Esophagus squamous epithelium (tissue), 5 donors: ENCODE measurements at regions not wholly inside any gene's neighbourhood (a gene's known extent, or its start where the extent isn't known, plus 50 kb on each side); places are given as distances from the start of the nearest gene placed in this dataset.

Experiments used
- DNase-seq: peaks from one replicate; lab custom pipeline; 2025; lab: John Stamatoyannopoulos, UW
- H3K27ac ChIP-seq, 4 donors: fragments of 200-600 bp; sonication (generic); one replicate each; pipeline ENCODE4 v1.5.1; 2016 to 2019; ENCODE audit warnings: mild to moderate bottlenecking in 1 of 4
- H3K27me3 ChIP-seq, 4 donors: fragments of 200-600 bp; sonication (generic); 1 replicate in 3 of 4; 2 replicates in 1 of 4; pipeline versions ENCODE4 v1.5.1 to v1.6.0; 2017 to 2021; ENCODE audit warnings: antibody characterized with exemption in 1 of 4
- H3K36me3 ChIP-seq, 3 donors: fragments of 200-600 bp; sonication (generic); one replicate each; pipeline ENCODE4 v1.5.1; 2016 to 2019
- H3K4me1 ChIP-seq, 3 donors: fragments of 200-600 bp; sonication (generic); one replicate each; pipeline ENCODE4 v1.5.1; 2017 to 2019
- H3K4me3 ChIP-seq, 4 donors: fragments of 200-600 bp; sonication (generic); 1 replicate in 3 of 4; 2 replicates in 1 of 4; pipeline ENCODE4 v1.5.1; 2016 to 2019; ENCODE audit warnings: mild to moderate bottlenecking in 2 of 4, moderate library complexity in 1 of 4
- H3K9me3 ChIP-seq, 3 donors: fragments of 200-600 bp; sonication (generic); one replicate each; pipeline ENCODE4 v1.5.1; 2016 to 2019
- CTCF ChIP-seq, 6 experiments: fragments of 450-650 bp in 4 of 6; fragments of 200-600 bp in 2 of 6; sonication (generic) in 2 of 6; IDR thresholded peaks; one replicate each; pipeline ENCODE4 v1.5.1; 2016 to 2019; ENCODE audit warnings: antibody characterized with exemption in 6 of 6, mild to moderate bottlenecking in 4 of 6, moderate library complexity in 4 of 6
- POLR2A ChIP-seq, 4 donors: fragments of 450-650 bp; IDR thresholded peaks; one replicate each; pipeline ENCODE4 v1.6.1; 2017; ENCODE audit warnings: antibody characterized with exemption in 4 of 4, mild to moderate bottlenecking in 4 of 4, moderate library complexity in 3 of 4
- WGBS, 2 donors: methylation state at CpG; one replicate each; pipeline ENCODE4 v1.1.5; 2018; 5-methylcytosine and 5-hydroxymethylcytosine counted together
- intact Hi-C: fragments of 100-400 bp; cut with DNase I; formaldehyde crosslinking; loops from one replicate; pipeline ENCODE4 v1.15.0; 2022
- donor health status: DM: yes; HTN: yes; CAD: no.

- Histone ChIP-seq H3K9me3 (no peaks in the 10 kb centered on the region), H3K4me1 (peaks cover 6 to 22% (median 8%) of the 10 kb centered on the region in 3 donors), H3K27ac (no peak overlapping the region), H3K4me3 (no peak overlapping the region), H3K27me3 (no peaks in the 10 kb centered on the region), H3K36me3 (no peaks in the 10 kb centered on the region)
- DNase-seq = no peak
- TF ChIP-seq CTCF (IDR thresholded peaks at IDR 0.05) (no peak), POLR2A (IDR thresholded peaks at IDR 0.05) (no peak)
- intact Hi-C loops = no loop called here
These were observed 301.3 kb downstream of the HRH4 start for GRCh38 chr18:24761765-24762164.

- Histone ChIP-seq H3K4me1 (peaks cover 6 to 22% (median 8%) of the 10 kb centered on the region in 3 donors), H3K36me3 (no peaks in the 10 kb centered on the region), H3K27me3 (no peaks in the 10 kb centered on the region), H3K9me3 (no peaks in the 10 kb centered on the region), H3K4me3 (no peak overlapping the region), H3K27ac (no peak overlapping the region)
- no peak for DNase-seq
- 7 to 10% methylated on average over 1 of the region's 1 CpG for WGBS, 2 donors
- intact Hi-C loops = no loop called here
- TF ChIP-seq CTCF (IDR thresholded peaks at IDR 0.05) (no peak), POLR2A (IDR thresholded peaks at IDR 0.05) (no peak)
These were observed 302.1 kb downstream of the HRH4 start for GRCh38 chr18:24762511-24762910.

GRCh38 chr18:24763765-24764513, 303.5 kb downstream of the HRH4 start:
- Histone ChIP-seq H3K4me3 (no peak overlapping the region), H3K36me3 (no peaks in the 10 kb centered on the region), H3K27me3 (no peaks in the 10 kb centered on the region), H3K9me3 (no peaks in the 10 kb centered on the region), H3K4me1 (peaks cover 6 to 22% (median 8%) of the 10 kb centered on the region in 3 donors), H3K27ac (no peak overlapping the region)
- TF ChIP-seq CTCF (IDR thresholded peaks at IDR 0.05) (no peak), POLR2A (IDR thresholded peaks at IDR 0.05) (no peak)
- intact Hi-C loops = no loop called here
- DNase-seq = no peak
- WGBS, 2 donors = 16 to 24% methylated on average over 5 to 6 of the region's 6 CpGs

GRCh38 chr18:24764766-24765165, 304.3 kb downstream of the HRH4 start:
- Histone ChIP-seq H3K36me3 (no peaks in the 10 kb centered on the region), H3K4me3 (no peak overlapping the region), H3K4me1 (peaks cover 6 to 22% (median 8%) of the 10 kb centered on the region in 3 donors), H3K27ac (no peak overlapping the region), H3K9me3 (no peaks in the 10 kb centered on the region), H3K27me3 (no peaks in the 10 kb centered on the region)
- TF ChIP-seq CTCF (IDR thresholded peaks at IDR 0.05) (no peak), POLR2A (IDR thresholded peaks at IDR 0.05) (no peak)
- intact Hi-C loops = no loop called here
- no peak for DNase-seq
- WGBS, 2 donors = 69 to 89% methylated on average over 5 of the region's 5 CpGs

- 11 to 44% methylated on average over 1 of the region's 1 CpG for WGBS, 2 donors
- Histone ChIP-seq H3K4me3 (no peak overlapping the region), H3K4me1 (peaks cover 6 to 22% (median 8%) of the 10 kb centered on the region in 3 donors), H3K9me3 (no peaks in the 10 kb centered on the region), H3K27me3 (no peaks in the 10 kb centered on the region), H3K36me3 (no peaks in the 10 kb centered on the region), H3K27ac (no peak overlapping the region)
- DNase-seq = no peak
- TF ChIP-seq CTCF (IDR thresholded peaks at IDR 0.05) (no peak), POLR2A (IDR thresholded peaks at IDR 0.05) (no peak)
- intact Hi-C loops = no loop called here
These were observed 305.9 kb downstream of the HRH4 start for GRCh38 chr18:24766376-24766775.
